ENCODE measurements at regions not wholly inside any gene's neighbourhood (a gene's known extent, or its start where the extent isn't known, plus 50 kb on each side); places are given as distances from the start of the nearest gene placed in this dataset.

- H3K4me3 ChIP-seq: no peak overlapping the region
- no peaks in the 10 kb centered on the region for H3K4me1 ChIP-seq
- H3K27me3 ChIP-seq: peaks cover 0 to 10% (median 0%) of the 10 kb centered on the region in 3 donors
- intact Hi-C loops (cut with DNase I): no loop called here
- H3K36me3 ChIP-seq: no peaks in the 10 kb centered on the region
- TF ChIP-seq, protein P1, sequence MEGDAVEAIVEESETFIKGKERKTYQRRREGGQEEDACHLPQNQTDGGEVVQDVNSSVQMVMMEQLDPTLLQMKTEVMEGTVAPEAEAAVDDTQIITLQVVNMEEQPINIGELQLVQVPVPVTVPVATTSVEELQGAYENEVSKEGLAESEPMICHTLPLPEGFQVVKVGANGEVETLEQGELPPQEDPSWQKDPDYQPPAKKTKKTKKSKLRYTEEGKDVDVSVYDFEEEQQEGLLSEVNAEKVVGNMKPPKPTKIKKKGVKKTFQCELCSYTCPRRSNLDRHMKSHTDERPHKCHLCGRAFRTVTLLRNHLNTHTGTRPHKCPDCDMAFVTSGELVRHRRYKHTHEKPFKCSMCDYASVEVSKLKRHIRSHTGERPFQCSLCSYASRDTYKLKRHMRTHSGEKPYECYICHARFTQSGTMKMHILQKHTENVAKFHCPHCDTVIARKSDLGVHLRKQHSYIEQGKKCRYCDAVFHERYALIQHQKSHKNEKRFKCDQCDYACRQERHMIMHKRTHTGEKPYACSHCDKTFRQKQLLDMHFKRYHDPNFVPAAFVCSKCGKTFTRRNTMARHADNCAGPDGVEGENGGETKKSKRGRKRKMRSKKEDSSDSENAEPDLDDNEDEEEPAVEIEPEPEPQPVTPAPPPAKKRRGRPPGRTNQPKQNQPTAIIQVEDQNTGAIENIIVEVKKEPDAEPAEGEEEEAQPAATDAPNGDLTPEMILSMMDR (IDR thresholded peaks at IDR 0.05): no peak
- TF ChIP-seq POLR2AphosphoS5 (IDR thresholded peaks at IDR 0.05) (no peak), EP300 (IDR thresholded peaks at IDR 0.05) (no peak), POLR2A (IDR thresholded peaks at IDR 0.05) (no peak)
- no peaks in the 10 kb centered on the region for H3K9me3 ChIP-seq
- H3K27ac ChIP-seq: no peak overlapping the region
- WGBS, 2 donors: 95 to 96% methylated on average over 13 of the region's 13 CpGs
- no peak for DNase-seq
These were observed 178.8 kb upstream of the AFDN start for GRCh38 chr6:167647737-167648470.

- DNase-seq: no peak
- Histone ChIP-seq H3K4me1 (no peaks in the 10 kb centered on the region), H3K4me3 (no peak overlapping the region), H3K36me3 (no peaks in the 10 kb centered on the region), H3K27ac (no peak overlapping the region), H3K27me3 (peaks cover 0 to 10% (median 0%) of the 10 kb centered on the region in 3 donors), H3K9me3 (no peaks in the 10 kb centered on the region)
- intact Hi-C loops (cut with DNase I): no loop called here
- 85 to 91% methylated on average over 13 of the region's 13 CpGs for WGBS, 2 donors
- TF ChIP-seq, protein P1 (IDR thresholded peaks at IDR 0.05): no peak
- TF ChIP-seq POLR2A (IDR thresholded peaks at IDR 0.05): no peak
- TF ChIP-seq EP300 (IDR thresholded peaks at IDR 0.05): no peak
- no peak for TF ChIP-seq POLR2AphosphoS5 (IDR thresholded peaks at IDR 0.05)
These were observed 178.0 kb upstream of the AFDN start for GRCh38 chr6:167648501-167649278.

DNA sequence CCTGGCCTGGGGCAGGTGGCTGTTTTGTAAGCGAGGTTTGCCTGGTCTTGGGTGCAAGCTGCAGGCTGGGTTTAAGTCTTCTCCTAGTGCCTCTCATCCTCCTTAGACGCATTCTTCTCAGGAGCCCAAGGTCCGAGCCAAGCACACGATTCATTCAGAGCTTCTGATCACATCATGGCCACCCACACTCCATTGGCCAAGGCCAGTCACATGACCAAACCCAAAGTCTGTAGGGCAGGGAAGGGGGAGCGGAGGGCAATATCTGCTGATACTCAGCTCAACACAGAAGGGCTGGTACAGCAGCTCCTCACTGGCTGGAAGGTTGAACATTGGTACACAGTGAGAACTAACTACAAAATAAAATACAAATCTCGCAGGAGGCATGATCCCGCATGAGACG, 177.2 kb upstream of the AFDN start:
- intact Hi-C loops (cut with DNase I): no loop called here
- 93 to 97% methylated on average over 8 of the region's 8 CpGs for WGBS, 2 donors
- no peak for DNase-seq
- Histone ChIP-seq H3K4me1 (no peaks in the 10 kb centered on the region), H3K36me3 (no peaks in the 10 kb centered on the region), H3K9me3 (no peaks in the 10 kb centered on the region), H3K27me3 (peaks cover 0 to 10% (median 0%) of the 10 kb centered on the region in 3 donors), H3K27ac (no peak overlapping the region), H3K4me3 (no peak overlapping the region)
- TF ChIP-seq POLR2A (IDR thresholded peaks at IDR 0.05) (no peak), POLR2AphosphoS5 (IDR thresholded peaks at IDR 0.05) (no peak), EP300 (IDR thresholded peaks at IDR 0.05) (no peak)
- TF ChIP-seq, protein P1 (IDR thresholded peaks at IDR 0.05): no peak

DNA sequence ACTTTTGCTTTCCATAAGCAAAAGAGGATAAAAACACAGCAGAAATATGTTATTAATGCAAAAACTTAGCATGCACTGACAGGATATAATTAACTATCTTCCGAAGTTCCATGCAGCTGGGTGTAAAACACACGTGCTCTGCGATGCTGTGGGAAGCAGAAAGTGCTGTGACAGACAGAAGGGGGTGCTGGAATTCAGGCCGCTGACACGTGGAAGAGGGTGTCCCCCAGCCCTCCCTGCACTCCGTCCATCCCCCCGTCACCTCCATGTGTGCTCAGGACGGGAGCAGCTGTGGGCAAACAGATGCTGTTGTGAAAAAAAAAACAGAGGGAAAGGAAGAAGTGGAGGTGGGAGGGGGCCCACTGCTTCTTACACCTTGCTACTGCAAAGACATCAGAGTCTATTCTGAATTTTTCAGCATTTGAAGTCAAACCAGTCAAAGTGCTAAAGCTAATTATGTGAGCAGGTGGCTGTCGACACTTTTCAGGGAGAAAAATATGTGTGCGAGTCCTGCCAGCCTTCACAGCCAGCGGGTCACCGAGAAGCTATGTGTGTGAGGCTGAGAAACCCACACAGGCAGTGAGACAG, 175.9 kb upstream of the AFDN start:
- no peak for DNase-seq
- H3K27me3 ChIP-seq: peaks cover 0 to 10% (median 0%) of the 10 kb centered on the region in 3 donors
- WGBS, 2 donors: 66 to 68% methylated on average over 12 of the region's 12 CpGs
- intact Hi-C loops (cut with DNase I): no loop called here
- H3K9me3 ChIP-seq: no peaks in the 10 kb centered on the region
- H3K27ac ChIP-seq: no peak overlapping the region
- H3K36me3 ChIP-seq: no peaks in the 10 kb centered on the region
- no peak overlapping the region for H3K4me3 ChIP-seq
- H3K4me1 ChIP-seq: no peaks in the 10 kb centered on the region
- TF ChIP-seq, protein P1 (IDR thresholded peaks at IDR 0.05): no peak
- TF ChIP-seq EP300 (IDR thresholded peaks at IDR 0.05): no peak
- no peak for TF ChIP-seq POLR2AphosphoS5 (IDR thresholded peaks at IDR 0.05)
- TF ChIP-seq POLR2A (IDR thresholded peaks at IDR 0.05): no peak
